T follicular helper cell (primary cell): ENCODE measurements at regions not wholly inside any gene's neighbourhood (a gene's known extent, or its start where the extent isn't known, plus 50 kb on each side); places are given as distances from the start of the nearest gene placed in this dataset.

Source experiments
- DNase-seq: peaks from one replicate; pipeline ENCODE4 v3.0.0-alpha.2; 2020; ENCODE audit warnings: low read depth

DNA sequence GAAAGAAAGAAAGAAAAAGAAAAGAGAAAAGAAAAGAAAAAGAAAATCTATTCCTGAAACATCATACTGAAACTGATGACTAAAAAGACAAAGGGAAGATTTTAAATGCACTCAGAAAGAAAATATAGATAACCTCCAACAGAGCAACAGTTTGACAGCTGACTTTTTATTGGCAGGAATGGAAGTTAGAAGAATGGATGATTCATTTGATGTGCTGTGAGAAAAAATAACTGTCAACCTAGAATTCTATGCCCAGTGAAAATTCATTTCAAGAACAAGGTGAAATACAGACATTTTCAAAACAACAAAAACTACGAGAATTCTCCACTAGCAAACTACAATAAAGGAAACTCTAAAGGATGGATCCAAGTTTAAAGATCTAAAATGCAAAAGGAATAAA is 50.5 kb upstream of the HSPA12A start:
- no peak for DNase-seq

DNA sequence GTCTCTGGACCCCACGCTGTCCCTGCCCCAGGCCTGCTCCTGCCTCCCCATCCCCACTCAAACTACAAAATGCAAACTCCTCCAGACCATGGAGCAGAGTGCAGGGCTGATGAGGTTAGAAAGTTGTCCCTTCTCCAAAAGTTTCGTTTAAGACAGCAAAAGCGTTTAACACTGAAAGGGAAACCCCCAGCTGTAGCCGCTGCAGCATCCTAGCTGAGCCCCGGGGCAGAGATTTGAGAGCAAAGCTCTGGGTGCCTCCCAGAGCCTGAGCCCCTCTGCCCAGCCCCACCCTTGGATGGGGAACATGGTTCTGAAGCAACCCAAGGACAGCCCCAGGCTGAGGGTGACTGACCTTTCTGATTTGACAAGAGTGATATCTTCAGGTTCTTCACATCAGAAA is 52.8 kb upstream of the ENO4 start:
- no peak for DNase-seq

DNA sequence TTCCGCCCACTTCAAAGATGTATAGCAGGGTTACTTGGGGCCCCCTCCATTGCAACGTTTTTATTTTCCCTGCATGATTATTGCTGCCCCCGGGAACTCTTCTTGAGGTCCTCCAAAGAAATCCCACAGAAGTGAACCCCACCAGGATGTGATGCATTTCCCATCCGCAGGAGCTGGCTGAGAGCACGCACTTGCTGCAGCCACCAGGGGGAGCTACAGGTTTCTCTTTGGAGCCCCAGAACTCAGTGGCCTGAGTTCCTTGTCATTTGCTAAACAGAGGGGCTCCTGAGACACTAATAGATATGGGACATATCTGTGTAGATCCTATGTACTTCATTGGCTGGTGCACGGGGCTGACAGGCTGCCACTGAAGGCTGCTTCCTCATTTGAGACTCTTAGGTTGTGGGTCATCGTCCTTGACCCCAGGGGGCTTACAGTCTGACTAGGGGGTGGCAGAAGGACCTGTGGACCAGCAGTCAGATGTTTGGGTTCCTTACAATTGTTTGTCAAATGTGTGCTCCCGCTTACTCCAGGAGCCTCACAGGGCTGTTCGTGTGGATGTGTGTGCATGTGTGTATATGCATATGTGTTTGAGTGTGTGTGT is 52.3 kb upstream of the ENO4 start:
- DNase-seq, result peak; percentile 60

DNA sequence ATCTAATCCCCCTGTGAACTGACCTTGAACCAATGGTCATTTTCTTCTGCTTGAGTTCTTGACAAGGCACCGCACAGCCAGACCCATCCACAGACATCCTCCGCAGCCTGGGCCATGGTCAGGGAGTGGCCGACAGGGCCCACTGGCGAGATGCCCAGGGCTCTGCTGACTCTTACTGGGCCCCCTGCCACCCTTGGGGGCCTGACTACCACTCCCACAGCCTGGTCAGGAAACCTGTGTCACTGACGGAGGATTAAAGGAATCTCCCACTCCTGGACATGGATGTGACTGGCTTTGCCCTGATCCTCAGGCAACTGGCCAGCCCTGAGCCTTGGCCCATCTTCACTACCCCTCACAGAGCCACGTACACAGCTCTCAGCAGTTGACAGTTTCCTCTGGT is 50.4 kb upstream of the ENO4 start:
- no peak for DNase-seq
